Hepatocyte (in vitro differentiated cells): ENCODE measurements at regions not wholly inside any gene's neighbourhood (a gene's known extent, or its start where the extent isn't known, plus 50 kb on each side); places are given as distances from the start of the nearest gene placed in this dataset.

Experiments used
- CTCF ChIP-seq: fragments of 200-600 bp; sonication (generic); IDR thresholded peaks from 2 replicates; pipeline ENCODE4 v1.5.1; 2016; ENCODE audit warnings: antibody characterized with exemption, mild to moderate bottlenecking; ENCODE audit not compliant: poor library complexity
- EZH2 ChIP-seq: fragments of 200-600 bp; sonication (generic); IDR thresholded peaks from 2 replicates; pipeline ENCODE4 v1.6.1; 2016; ENCODE audit warnings: antibody characterized with exemption, mild to moderate bottlenecking, borderline replicate concordance

GRCh38 chr18:51417643-51418483 is 220.4 kb upstream of the MEX3C start:
- TF ChIP-seq CTCF (no peak), EZH2 (no peak)
